ENCODE measurements at regions not wholly inside any gene's neighbourhood (a gene's known extent, or its start where the extent isn't known, plus 50 kb on each side); places are given as distances from the start of the nearest gene placed in this dataset.

- Histone ChIP-seq H3K36me3 (ENCODE audit: control insufficient read depth in 1 of 2, insufficient read depth in 2 of 2, low read length in 1 of 2) (no peaks in the 10 kb centered on the region), H3K4me3 (ENCODE audit: low read length in 2 of 2) (no peak overlapping the region), H3K27me3 (ENCODE audit: control insufficient read depth in 1 of 2, insufficient read depth in 2 of 2, low read length in 1 of 2) (no peaks in the 10 kb centered on the region), H3K4me1 (ENCODE audit: control insufficient read depth in 1 of 2, insufficient read depth in 2 of 2, low read length in 2 of 2) (peaks cover 0 to 3% of the 10 kb centered on the region in 2 donors), H3K9me3 (ENCODE audit: control insufficient read depth, low read length) (no peaks in the 10 kb centered on the region), H3K27ac (ENCODE audit: low read depth in 1 of 2, low read length in 2 of 2) (no peak overlapping the region)
- 51 to 63% methylated on average over 3 of the region's 3 CpGs for WGBS, 2 donors
- intact Hi-C loops (cut with DNase I), result no loop called here
- ATAC-seq (ENCODE audit: low FRiP score) (no peak), DNase-seq (no peak)
Measured at GRCh38 chr10:107423903-107424302, 259.4 kb upstream of the SORCS1 start.

- Histone ChIP-seq H3K4me1 (ENCODE audit: control insufficient read depth in 1 of 2, insufficient read depth in 2 of 2, low read length in 2 of 2) (peaks cover 0 to 2% of the 10 kb centered on the region in 2 donors), H3K36me3 (ENCODE audit: control insufficient read depth in 1 of 2, insufficient read depth in 2 of 2, low read length in 1 of 2) (no peaks in the 10 kb centered on the region), H3K4me3 (ENCODE audit: low read length in 2 of 2) (no peak overlapping the region), H3K9me3 (ENCODE audit: control insufficient read depth, low read length) (no peaks in the 10 kb centered on the region), H3K27ac (ENCODE audit: low read depth in 1 of 2, low read length in 2 of 2) (no peak overlapping the region), H3K27me3 (ENCODE audit: control insufficient read depth in 1 of 2, insufficient read depth in 2 of 2, low read length in 1 of 2) (no peaks in the 10 kb centered on the region)
- intact Hi-C loops (cut with DNase I), result no loop called here
- no peak for DNase-seq
- WGBS, 2 donors, result 90 to 96% methylated on average over 2 of the region's 2 CpGs
- no peak for ATAC-seq (ENCODE audit: low FRiP score)
Measured at GRCh38 chr10:107422681-107423080, 258.2 kb upstream of the SORCS1 start.

GRCh38 chr10:107420196-107420595 is 255.7 kb upstream of the SORCS1 start:
- no peaks in the 10 kb centered on the region for H3K9me3 ChIP-seq (ENCODE audit: control insufficient read depth, low read length)
- H3K4me1 ChIP-seq (ENCODE audit: control insufficient read depth in 1 of 2, insufficient read depth in 2 of 2, low read length in 2 of 2), result no peaks in the 10 kb centered on the region
- 80 to 81% methylated on average over 3 of the region's 3 CpGs for WGBS, 2 donors
- no peaks in the 10 kb centered on the region for H3K36me3 ChIP-seq (ENCODE audit: control insufficient read depth in 1 of 2, insufficient read depth in 2 of 2, low read length in 1 of 2)
- no peak overlapping the region for H3K4me3 ChIP-seq (ENCODE audit: low read length in 2 of 2)
- intact Hi-C loops (cut with DNase I), result no loop called here
- DNase-seq (no peak), ATAC-seq (ENCODE audit: low FRiP score) (no peak)
- H3K27me3 ChIP-seq (ENCODE audit: control insufficient read depth in 1 of 2, insufficient read depth in 2 of 2, low read length in 1 of 2), result no peaks in the 10 kb centered on the region
- no peak overlapping the region for H3K27ac ChIP-seq (ENCODE audit: low read depth in 1 of 2, low read length in 2 of 2)

DNA sequence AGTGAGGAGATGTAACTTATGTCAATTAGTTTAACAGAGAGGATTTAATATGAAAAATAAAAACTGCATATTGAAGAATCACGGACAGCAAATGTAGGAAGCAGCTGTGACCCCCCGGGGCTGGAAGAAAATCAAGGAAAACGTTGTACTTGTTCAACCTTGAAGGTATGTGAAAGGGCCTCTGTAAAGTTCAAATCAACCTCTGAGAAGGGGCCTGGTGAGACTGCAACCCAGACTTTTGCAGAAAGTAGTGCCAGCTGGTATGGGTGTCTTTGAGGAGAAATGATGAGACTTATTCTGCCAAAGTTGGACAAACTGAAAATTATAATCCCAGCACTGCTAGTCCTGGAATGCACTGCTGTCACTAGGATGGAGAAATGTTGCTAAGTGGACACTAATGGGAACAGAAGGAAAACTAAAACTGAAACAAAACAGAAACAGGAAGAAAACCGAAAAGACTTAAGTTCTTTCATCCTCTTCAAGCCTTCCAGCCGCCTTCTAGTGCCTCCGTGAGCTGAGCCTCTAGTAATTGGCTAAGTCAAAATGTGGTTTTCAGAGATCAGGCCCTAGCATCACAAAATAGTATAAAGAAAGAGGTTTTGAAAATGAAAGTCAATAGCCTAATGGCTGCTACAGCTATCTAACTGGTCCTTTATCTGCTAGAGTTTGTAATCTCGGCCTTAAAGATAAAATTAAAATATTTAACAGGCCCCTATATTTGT is 253.7 kb upstream of the SORCS1 start:
- H3K36me3 ChIP-seq (ENCODE audit: control insufficient read depth in 1 of 2, insufficient read depth in 2 of 2, low read length in 1 of 2), result no peaks in the 10 kb centered on the region
- WGBS, 2 donors, result 66 to 69% methylated on average over 7 of the region's 7 CpGs
- DNase-seq, result no peak
- H3K9me3 ChIP-seq (ENCODE audit: control insufficient read depth, low read length), result no peaks in the 10 kb centered on the region
- ATAC-seq (ENCODE audit: low FRiP score), result no peak
- intact Hi-C loops (cut with DNase I), result no loop called here
- no peak overlapping the region for H3K4me3 ChIP-seq (ENCODE audit: low read length in 2 of 2)
- no peaks in the 10 kb centered on the region for H3K27me3 ChIP-seq (ENCODE audit: control insufficient read depth in 1 of 2, insufficient read depth in 2 of 2, low read length in 1 of 2)
- H3K27ac ChIP-seq (ENCODE audit: low read depth in 1 of 2, low read length in 2 of 2), result no peak overlapping the region
- no peaks in the 10 kb centered on the region for H3K4me1 ChIP-seq (ENCODE audit: control insufficient read depth in 1 of 2, insufficient read depth in 2 of 2, low read length in 2 of 2)

DNA sequence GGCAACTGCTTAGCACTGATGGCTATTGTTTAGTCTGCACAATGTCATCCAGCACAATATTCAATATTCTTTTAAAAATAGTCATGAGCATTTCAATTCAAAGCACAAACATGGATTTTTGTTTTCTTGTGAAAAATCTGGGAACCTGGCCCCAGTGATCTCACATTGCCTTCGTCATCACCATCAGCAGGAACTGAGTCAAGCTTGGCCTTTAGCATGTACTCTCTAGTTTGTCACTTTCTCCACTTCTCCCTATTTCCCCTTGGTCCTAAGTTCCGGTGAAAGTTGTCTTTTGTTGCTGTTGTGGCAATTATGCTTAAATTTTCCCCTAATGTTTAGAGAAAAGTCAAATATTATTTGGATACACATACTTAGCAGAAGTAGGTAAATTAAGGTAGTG is 252.9 kb upstream of the SORCS1 start:
- no peak for DNase-seq
- Histone ChIP-seq H3K27ac (ENCODE audit: low read depth in 1 of 2, low read length in 2 of 2) (no peak overlapping the region), H3K4me3 (ENCODE audit: low read length in 2 of 2) (no peak overlapping the region), H3K4me1 (ENCODE audit: control insufficient read depth in 1 of 2, insufficient read depth in 2 of 2, low read length in 2 of 2) (no peaks in the 10 kb centered on the region), H3K9me3 (ENCODE audit: control insufficient read depth, low read length) (no peaks in the 10 kb centered on the region), H3K27me3 (ENCODE audit: control insufficient read depth in 1 of 2, insufficient read depth in 2 of 2, low read length in 1 of 2) (no peaks in the 10 kb centered on the region), H3K36me3 (ENCODE audit: control insufficient read depth in 1 of 2, insufficient read depth in 2 of 2, low read length in 1 of 2) (no peaks in the 10 kb centered on the region)
- WGBS, 2 donors, result 74 to 77% methylated on average over 2 of the region's 2 CpGs
- no peak for ATAC-seq (ENCODE audit: low FRiP score)
- intact Hi-C loops (cut with DNase I), result no loop called here

DNA sequence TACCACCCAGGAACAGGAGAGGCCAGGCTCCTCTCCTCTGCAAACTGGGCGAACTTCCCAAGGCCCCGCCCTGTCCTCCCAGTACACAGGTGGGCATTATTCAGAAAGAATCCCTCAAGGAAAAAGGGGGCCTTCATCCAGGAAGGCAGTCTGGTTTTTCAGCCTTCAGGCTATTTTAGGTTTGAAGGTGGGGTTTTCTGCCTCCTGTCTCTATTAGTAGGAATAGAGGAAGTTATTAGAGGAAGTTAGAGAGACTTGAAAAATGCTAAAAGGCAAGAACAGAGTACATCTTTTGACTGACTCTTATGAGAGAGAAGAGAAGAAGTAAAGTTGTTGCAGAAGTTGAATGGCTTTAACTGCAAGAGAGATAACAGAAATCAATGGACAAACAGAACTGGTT is 250.9 kb upstream of the SORCS1 start:
- H3K27ac ChIP-seq (ENCODE audit: low read depth in 1 of 2, low read length in 2 of 2), result no peak overlapping the region
- ATAC-seq (ENCODE audit: low FRiP score) (no peak), DNase-seq (no peak)
- intact Hi-C loops (cut with DNase I), result no loop called here
- no peaks in the 10 kb centered on the region for H3K4me1 ChIP-seq (ENCODE audit: control insufficient read depth in 1 of 2, insufficient read depth in 2 of 2, low read length in 2 of 2)
- H3K4me3 ChIP-seq (ENCODE audit: low read length in 2 of 2), result no peak overlapping the region
- H3K27me3 ChIP-seq (ENCODE audit: control insufficient read depth in 1 of 2, insufficient read depth in 2 of 2, low read length in 1 of 2), result no peaks in the 10 kb centered on the region
- 92 to 97% methylated on average over 2 of the region's 2 CpGs for WGBS, 2 donors
- no peaks in the 10 kb centered on the region for H3K36me3 ChIP-seq (ENCODE audit: control insufficient read depth in 1 of 2, insufficient read depth in 2 of 2, low read length in 1 of 2)
- H3K9me3 ChIP-seq (ENCODE audit: control insufficient read depth, low read length), result no peaks in the 10 kb centered on the region

GRCh38 chr10:107413971-107414370 is 249.5 kb upstream of the SORCS1 start:
- Histone ChIP-seq H3K4me1 (ENCODE audit: control insufficient read depth in 1 of 2, insufficient read depth in 2 of 2, low read length in 2 of 2) (no peaks in the 10 kb centered on the region), H3K4me3 (ENCODE audit: low read length in 2 of 2) (no peak overlapping the region), H3K27me3 (ENCODE audit: control insufficient read depth in 1 of 2, insufficient read depth in 2 of 2, low read length in 1 of 2) (no peaks in the 10 kb centered on the region), H3K36me3 (ENCODE audit: control insufficient read depth in 1 of 2, insufficient read depth in 2 of 2, low read length in 1 of 2) (no peaks in the 10 kb centered on the region), H3K27ac (ENCODE audit: low read depth in 1 of 2, low read length in 2 of 2) (no peak overlapping the region), H3K9me3 (ENCODE audit: control insufficient read depth, low read length) (no peaks in the 10 kb centered on the region)
- intact Hi-C loops (cut with DNase I), result no loop called here
- 68 to 76% methylated on average over 1 of the region's 1 CpG for WGBS, 2 donors
- ATAC-seq (ENCODE audit: low FRiP score) (no peak), DNase-seq (no peak)

DNA sequence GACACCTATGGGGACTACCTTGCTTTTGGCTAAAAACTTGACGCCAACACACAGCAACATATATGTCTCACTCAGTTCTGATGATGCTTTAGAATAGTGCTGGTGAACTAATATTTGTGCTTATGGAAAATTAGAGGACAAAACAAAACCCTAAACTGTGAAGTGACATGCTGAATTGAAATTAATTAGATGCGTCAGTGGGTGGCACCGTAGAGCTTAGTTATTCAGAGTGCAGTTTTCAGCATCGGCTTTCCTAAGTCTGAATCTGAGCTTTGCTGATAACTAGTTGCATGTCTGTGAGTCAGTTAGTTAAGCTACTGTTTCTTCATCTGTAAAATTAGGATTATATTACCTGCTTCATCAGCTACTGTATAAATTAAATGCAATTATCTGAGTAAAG is 245.0 kb upstream of the SORCS1 start:
- no peaks in the 10 kb centered on the region for H3K9me3 ChIP-seq (ENCODE audit: control insufficient read depth, low read length)
- no peak for ATAC-seq (ENCODE audit: low FRiP score)
- no peak for DNase-seq
- H3K27ac ChIP-seq (ENCODE audit: low read depth in 1 of 2, low read length in 2 of 2), result no peak overlapping the region
- H3K36me3 ChIP-seq (ENCODE audit: control insufficient read depth in 1 of 2, insufficient read depth in 2 of 2, low read length in 1 of 2), result no peaks in the 10 kb centered on the region
- no peak overlapping the region for H3K4me3 ChIP-seq (ENCODE audit: low read length in 2 of 2)
- no peaks in the 10 kb centered on the region for H3K4me1 ChIP-seq (ENCODE audit: control insufficient read depth in 1 of 2, insufficient read depth in 2 of 2, low read length in 2 of 2)
- H3K27me3 ChIP-seq (ENCODE audit: control insufficient read depth in 1 of 2, insufficient read depth in 2 of 2, low read length in 1 of 2), result no peaks in the 10 kb centered on the region
- 44% methylated on average over 4 of the region's 4 CpGs for WGBS, 2 donors
- intact Hi-C loops (cut with DNase I), result no loop called here

GRCh38 chr10:107398115-107398514 is 233.6 kb upstream of the SORCS1 start:
- no peaks in the 10 kb centered on the region for H3K4me1 ChIP-seq (ENCODE audit: control insufficient read depth in 1 of 2, insufficient read depth in 2 of 2, low read length in 2 of 2)
- ATAC-seq (ENCODE audit: low FRiP score), result no peak

More at GRCh38 chr10:107398115-107398514, 233.6 kb upstream of the SORCS1 start:
- Histone ChIP-seq H3K9me3 (ENCODE audit: control insufficient read depth, low read length) (no peaks in the 10 kb centered on the region), H3K36me3 (ENCODE audit: control insufficient read depth in 1 of 2, insufficient read depth in 2 of 2, low read length in 1 of 2) (no peaks in the 10 kb centered on the region), H3K4me3 (ENCODE audit: low read length in 2 of 2) (no peak overlapping the region), H3K27ac (ENCODE audit: low read depth in 1 of 2, low read length in 2 of 2) (no peak overlapping the region), H3K27me3 (ENCODE audit: control insufficient read depth in 1 of 2, insufficient read depth in 2 of 2, low read length in 1 of 2) (no peaks in the 10 kb centered on the region)
- intact Hi-C loops (cut with DNase I), result no loop called here
- DNase-seq, result no peak
